Spinal cord (tissue), 9 donors: ENCODE measurements at regions not wholly inside any gene's neighbourhood (a gene's known extent, or its start where the extent isn't known, plus 50 kb on each side); places are given as distances from the start of the nearest gene placed in this dataset.

ENCODE experiments used
- DNase-seq, 6 donors: peaks; one replicate each; pipeline versions ENCODE4 v3.0.0 to v3.0.0-alpha.2; 2013 to 2015; ENCODE audit warnings: low spot score in 6 of 6, low read depth in 4 of 6
- H3K27ac ChIP-seq: one replicate; pipeline ENCODE4 v1.5.1; 2013; ENCODE audit warnings: low read depth, low read length, control low read depth
- H3K27me3 ChIP-seq: one replicate; pipeline ENCODE4 v1.6.1; 2013; ENCODE audit warnings: low read length; ENCODE audit not compliant: control insufficient read depth, insufficient read depth
- H3K36me3 ChIP-seq: one replicate; pipeline ENCODE4 v1.6.1; 2013; ENCODE audit warnings: low read length; ENCODE audit not compliant: control insufficient read depth, insufficient read depth
- H3K4me1 ChIP-seq: one replicate; pipeline ENCODE4 v1.6.1; 2013; ENCODE audit warnings: low read length; ENCODE audit not compliant: control insufficient read depth, insufficient read depth
- H3K4me3 ChIP-seq: one replicate; pipeline ENCODE4 v1.5.1; 2013; ENCODE audit warnings: low read depth, low read length, control low read depth
- H3K9me3 ChIP-seq: one replicate; pipeline ENCODE4 v1.6.1; 2013; ENCODE audit warnings: low read length; ENCODE audit not compliant: control insufficient read depth, insufficient read depth
- WGBS: methylation state at CpG from one replicate; pipeline ENCODE4 v1.1.5; 2013; ENCODE audit warnings: missing lambda C conversion rate; ENCODE audit not compliant: insufficient coverage; 5-methylcytosine and 5-hydroxymethylcytosine counted together
- donor health status: healthy.

- Histone ChIP-seq H3K9me3 (no peaks in the 10 kb centered on the region), H3K4me1 (peaks cover 16% of the 10 kb centered on the region), H3K36me3 (peaks cover 4% of the 10 kb centered on the region), H3K4me3 (no peak overlapping the region), H3K27ac (no peak overlapping the region), H3K27me3 (no peaks in the 10 kb centered on the region)
- DNase-seq, result no peak
Measured at GRCh38 chr17:79244665-79245064, 170.0 kb downstream of the ENGASE start.

GRCh38 chr17:79243996-79244395 lies 169.4 kb downstream of the ENGASE start:
- 88% methylated on average over 5 of the region's 8 CpGs for WGBS
- Histone ChIP-seq H3K27ac (no peak overlapping the region), H3K36me3 (peaks cover 4% of the 10 kb centered on the region), H3K27me3 (no peaks in the 10 kb centered on the region), H3K4me3 (no peak overlapping the region), H3K9me3 (no peaks in the 10 kb centered on the region), H3K4me1 (peaks cover 14% of the 10 kb centered on the region)
- DNase-seq, result no peak

GRCh38 chr17:79243603-79243990 lies 169.0 kb downstream of the ENGASE start:
- Histone ChIP-seq H3K27me3 (no peaks in the 10 kb centered on the region), H3K4me3 (no peak overlapping the region), H3K9me3 (no peaks in the 10 kb centered on the region), H3K36me3 (peaks cover under 1% of the 10 kb centered on the region), H3K27ac (no peak overlapping the region), H3K4me1 (peaks cover 10% of the 10 kb centered on the region)
- DNase-seq, result no peak
- WGBS, result 86% methylated on average over 2 of the region's 4 CpGs

- no peaks in the 10 kb centered on the region for H3K36me3 ChIP-seq
- no peaks in the 10 kb centered on the region for H3K9me3 ChIP-seq
- peak in 1 of 6 donors; percentile 19 for DNase-seq
- H3K27ac ChIP-seq, result no peak overlapping the region
- H3K27me3 ChIP-seq, result no peaks in the 10 kb centered on the region
- 67% methylated on average over 7 of the region's 10 CpGs for WGBS
- H3K4me3 ChIP-seq, result no peak overlapping the region
- H3K4me1 ChIP-seq, result peaks cover 9% of the 10 kb centered on the region
Measured at GRCh38 chr17:79242873-79243602, 168.4 kb downstream of the ENGASE start.

GRCh38 chr17:79242393-79242792 lies 167.8 kb downstream of the ENGASE start:
- 22% methylated on average over 1 of the region's 2 CpGs for WGBS
- H3K27ac ChIP-seq, result no peak overlapping the region
- peaks cover 9% of the 10 kb centered on the region for H3K4me1 ChIP-seq
- no peak for DNase-seq
- no peaks in the 10 kb centered on the region for H3K27me3 ChIP-seq
- H3K36me3 ChIP-seq, result no peaks in the 10 kb centered on the region
- H3K9me3 ChIP-seq, result no peaks in the 10 kb centered on the region
- no peak overlapping the region for H3K4me3 ChIP-seq

GRCh38 chr17:79241616-79242015 lies 167.0 kb downstream of the ENGASE start:
- Histone ChIP-seq H3K36me3 (no peaks in the 10 kb centered on the region), H3K9me3 (no peaks in the 10 kb centered on the region), H3K27me3 (no peaks in the 10 kb centered on the region), H3K4me1 (peaks cover 4% of the 10 kb centered on the region), H3K27ac (no peak overlapping the region), H3K4me3 (no peak overlapping the region)
- 91% methylated on average over 4 of the region's 5 CpGs for WGBS
- no peak for DNase-seq

- H3K27me3 ChIP-seq, result no peaks in the 10 kb centered on the region
- H3K36me3 ChIP-seq, result peaks cover under 1% of the 10 kb centered on the region
- no peak overlapping the region for H3K27ac ChIP-seq
- no peaks in the 10 kb centered on the region for H3K9me3 ChIP-seq
- WGBS, result 74% methylated on average over 5 of the region's 9 CpGs
- H3K4me1 ChIP-seq, result peaks cover 2% of the 10 kb centered on the region
- H3K4me3 ChIP-seq, result no peak overlapping the region
- DNase-seq, result no peak
Measured at GRCh38 chr17:79239205-79239604, 164.6 kb downstream of the ENGASE start.

GRCh38 chr17:79237448-79238053 lies 162.9 kb downstream of the ENGASE start:
- Histone ChIP-seq H3K27me3 (no peaks in the 10 kb centered on the region), H3K9me3 (no peaks in the 10 kb centered on the region), H3K27ac (no peak overlapping the region), H3K4me3 (no peak overlapping the region), H3K4me1 (no peaks in the 10 kb centered on the region), H3K36me3 (peaks cover 5% of the 10 kb centered on the region)
- WGBS, result 94% methylated on average over 8 of the region's 13 CpGs
- DNase-seq, result no peak

- Histone ChIP-seq H3K4me1 (no peaks in the 10 kb centered on the region), H3K4me3 (no peak overlapping the region), H3K36me3 (peaks cover 5% of the 10 kb centered on the region), H3K27me3 (no peaks in the 10 kb centered on the region), H3K27ac (no peak overlapping the region), H3K9me3 (no peaks in the 10 kb centered on the region)
- DNase-seq, result no peak
- WGBS, result 73% methylated on average over 7 of the region's 10 CpGs
Measured at GRCh38 chr17:79235808-79236207, 161.2 kb downstream of the ENGASE start.

- no peak for DNase-seq
- no peaks in the 10 kb centered on the region for H3K27me3 ChIP-seq
- H3K36me3 ChIP-seq, result peaks cover 5% of the 10 kb centered on the region
- 78% methylated on average over 27 of the region's 28 CpGs for WGBS
- H3K9me3 ChIP-seq, result no peaks in the 10 kb centered on the region
- no peaks in the 10 kb centered on the region for H3K4me1 ChIP-seq
- H3K4me3 ChIP-seq, result no peak overlapping the region
- H3K27ac ChIP-seq, result no peak overlapping the region
Measured at GRCh38 chr17:79233916-79234551, 159.4 kb downstream of the ENGASE start.
